DMS53 (cell line): ENCODE measurements at regions not wholly inside any gene's neighbourhood (a gene's known extent, or its start where the extent isn't known, plus 50 kb on each side); places are given as distances from the start of the nearest gene placed in this dataset.
"Not testable (repeated sequence)": the region's sequence is repeated elsewhere in the genome, so short reads cannot be mapped to it uniquely, and the experiment has no call there.

Experiments used
- DNase-seq: peaks from one replicate; lab custom pipeline; 2025; lab: John Stamatoyannopoulos, UW

DNA sequence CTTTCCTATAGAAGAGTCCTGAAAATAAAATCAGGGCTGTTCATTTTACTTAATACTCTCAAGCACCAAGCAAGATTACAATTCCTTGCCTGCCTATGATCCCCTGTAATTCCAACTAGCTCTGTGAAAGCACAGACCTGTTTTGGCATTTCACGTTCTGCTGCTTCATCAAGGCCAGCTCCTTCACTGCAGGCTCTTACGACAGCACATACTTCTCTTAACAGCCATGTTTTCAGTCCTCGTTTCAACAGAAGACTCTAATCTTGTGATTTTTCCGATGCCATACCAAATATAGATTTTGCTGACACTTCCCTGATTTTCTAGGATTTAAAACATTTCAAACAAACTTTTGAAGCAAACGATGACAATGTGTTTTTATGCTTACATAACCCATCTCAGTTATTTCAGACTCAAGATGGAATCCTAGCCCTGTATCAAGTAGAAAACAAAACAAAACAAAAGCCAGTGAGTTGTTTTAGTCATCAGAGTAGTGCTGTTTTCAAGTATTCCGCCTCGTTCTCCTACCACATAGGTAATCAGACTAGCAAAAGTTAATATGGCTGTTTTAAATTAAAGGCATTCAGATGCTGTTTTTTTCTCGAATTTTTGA is 616.5 kb upstream of the CITED2 start:
- DNase-seq, result no peak

- no peak for DNase-seq
These were observed 615.7 kb upstream of the CITED2 start for GRCh38 chr6:139990026-139990686.

DNA sequence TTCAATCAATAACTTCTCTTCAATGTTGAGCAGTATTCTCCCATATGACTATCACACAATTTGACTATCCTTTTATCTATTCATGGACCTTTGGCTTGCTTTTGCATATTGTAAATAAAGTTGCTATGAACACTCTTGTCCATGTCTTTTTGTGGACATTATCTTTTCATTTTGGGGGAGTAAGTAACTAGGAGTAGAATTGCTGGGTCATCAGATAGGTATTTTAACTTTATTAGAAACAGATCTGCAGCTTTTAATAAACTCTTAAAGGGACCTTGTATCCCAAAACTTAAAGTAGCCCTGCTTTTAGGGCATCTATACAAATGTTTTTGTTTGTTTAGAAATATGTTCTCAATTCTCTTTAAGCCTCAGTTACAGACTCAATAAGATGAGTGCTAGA is 614.2 kb upstream of the CITED2 start:
- DNase-seq, result no peak

- no peak for DNase-seq
These were observed 612.6 kb upstream of the CITED2 start for GRCh38 chr6:139987091-139987490.

DNA sequence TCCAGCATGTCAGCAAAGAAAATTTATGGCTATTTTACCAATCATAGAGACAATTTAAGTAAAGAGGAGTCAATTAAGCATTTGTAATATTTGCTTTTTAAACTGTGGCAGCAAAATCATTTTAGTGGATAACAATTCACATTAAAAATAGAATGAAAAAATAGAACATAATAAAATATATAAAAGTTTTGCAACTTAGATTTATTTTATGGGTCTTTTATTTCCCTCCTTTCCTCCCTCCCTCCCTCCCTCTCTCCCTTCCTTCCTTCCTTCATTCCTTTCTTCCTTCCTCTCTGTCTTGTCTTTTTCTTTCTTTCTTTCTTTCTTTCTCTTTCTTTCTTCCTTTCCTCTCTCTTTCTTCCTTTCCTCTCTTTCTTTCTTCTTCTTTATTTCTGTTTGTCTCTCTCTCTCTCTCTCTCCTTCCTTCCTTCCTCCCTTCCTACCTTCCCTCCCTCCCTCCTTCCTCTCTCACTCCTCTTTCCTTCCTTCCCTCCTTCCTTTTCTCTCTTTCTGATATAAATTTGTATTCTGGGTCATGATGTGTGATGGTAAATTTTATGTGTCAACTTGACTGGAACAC is 610.9 kb upstream of the CITED2 start:
- no peak for DNase-seq

DNA sequence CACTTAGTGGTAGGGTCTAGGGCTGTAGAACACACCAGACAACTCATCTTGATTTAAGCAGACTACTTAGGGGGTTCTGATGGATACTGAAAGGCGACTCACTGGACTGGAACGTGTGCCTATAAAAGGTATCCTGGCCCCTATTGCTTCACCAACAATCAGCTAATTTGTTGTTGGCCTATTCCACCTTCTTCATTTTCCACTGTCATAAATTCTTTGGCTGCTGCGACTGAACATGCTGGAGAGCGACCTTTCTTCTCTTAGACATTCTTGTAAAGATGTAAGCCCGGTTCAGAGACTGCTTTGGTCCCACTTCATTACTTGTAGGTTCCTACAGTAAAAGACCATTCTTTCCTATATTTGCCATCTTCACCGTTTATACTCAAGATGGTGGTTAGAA is 609.9 kb upstream of the CITED2 start:
- DNase-seq, result no peak

DNA sequence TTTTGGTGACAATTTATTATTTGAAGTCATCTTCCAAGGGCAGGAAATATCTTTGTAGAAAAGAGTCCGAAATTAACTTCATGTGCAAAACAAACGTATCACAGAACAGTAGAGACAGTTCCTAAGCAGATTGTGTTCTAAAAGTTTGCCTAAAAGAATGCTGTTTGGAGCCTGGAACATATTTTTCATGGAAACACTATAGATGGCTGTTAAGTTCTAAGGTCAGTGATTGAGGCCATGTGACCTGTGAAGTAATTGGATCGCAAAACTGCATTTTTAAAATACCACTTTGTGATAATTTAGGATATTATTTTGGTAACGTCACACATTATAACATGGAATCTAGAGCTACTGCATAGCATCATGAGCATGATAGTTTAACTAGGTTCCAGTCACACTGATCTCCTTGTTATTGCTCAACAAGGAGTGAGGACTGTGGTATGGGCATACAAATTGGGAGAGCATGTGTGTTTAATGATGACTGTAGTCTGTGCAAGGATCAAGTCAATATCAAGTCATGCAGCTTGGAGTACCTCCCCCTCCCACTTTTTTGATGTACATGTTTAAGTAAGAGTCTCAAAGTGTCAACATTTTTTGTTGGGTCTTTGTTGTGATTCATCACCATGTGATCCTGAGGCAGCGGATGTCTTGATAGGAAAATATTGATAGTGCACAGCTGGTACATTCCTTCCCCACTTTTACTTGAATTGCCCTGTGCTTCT is 609.3 kb upstream of the CITED2 start:
- peak; percentile 5 for DNase-seq

DNA sequence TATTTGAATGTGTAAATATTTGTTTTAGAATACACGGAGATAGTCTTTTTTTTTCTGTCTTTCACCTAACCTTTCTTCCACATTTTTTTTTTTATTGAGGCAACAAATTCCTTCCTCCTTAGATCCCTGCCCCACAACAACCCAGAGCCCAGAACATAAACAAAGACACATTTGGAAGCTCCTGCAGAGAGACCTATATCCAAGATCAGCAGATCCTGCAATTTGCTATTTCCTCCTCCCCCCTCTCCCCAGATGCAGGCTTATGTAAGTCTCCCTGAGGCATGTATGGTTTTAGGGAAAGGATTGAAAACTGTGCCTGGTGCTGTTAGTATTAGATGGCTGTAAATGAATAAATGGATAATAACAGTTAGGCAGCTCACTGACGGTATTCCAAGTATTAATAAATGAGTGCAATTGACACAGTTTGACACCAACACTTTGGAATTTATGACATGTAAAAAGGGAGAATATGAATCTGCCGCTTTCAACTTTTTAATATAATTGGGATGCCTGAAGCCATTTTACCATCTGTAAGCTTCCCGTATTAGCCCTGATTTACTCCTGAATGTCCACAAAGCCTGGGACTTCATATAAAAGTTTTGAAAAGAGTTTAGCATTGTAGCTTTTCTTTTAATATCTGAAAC is 608.3 kb upstream of the CITED2 start:
- DNase-seq, result peak; percentile 30

DNA sequence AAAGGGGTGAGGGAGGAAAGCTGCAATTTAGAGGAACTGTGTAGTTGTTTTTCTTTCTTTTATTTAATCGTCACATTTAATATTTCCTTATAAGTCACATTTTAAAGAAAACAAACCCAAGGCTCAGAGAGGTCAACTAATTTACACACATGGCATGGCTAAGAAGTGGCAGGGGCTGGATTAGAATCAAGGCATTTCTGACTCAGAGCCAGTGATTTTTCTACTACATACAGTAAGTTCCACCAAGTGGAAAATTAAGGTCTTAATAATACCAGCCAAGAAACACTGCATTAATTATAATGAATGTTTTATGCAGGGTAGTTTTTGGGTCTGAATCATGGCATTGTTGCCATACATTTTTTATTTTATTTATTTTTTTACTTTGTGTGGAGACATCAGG is 607.7 kb upstream of the CITED2 start:
- no peak for DNase-seq

DNA sequence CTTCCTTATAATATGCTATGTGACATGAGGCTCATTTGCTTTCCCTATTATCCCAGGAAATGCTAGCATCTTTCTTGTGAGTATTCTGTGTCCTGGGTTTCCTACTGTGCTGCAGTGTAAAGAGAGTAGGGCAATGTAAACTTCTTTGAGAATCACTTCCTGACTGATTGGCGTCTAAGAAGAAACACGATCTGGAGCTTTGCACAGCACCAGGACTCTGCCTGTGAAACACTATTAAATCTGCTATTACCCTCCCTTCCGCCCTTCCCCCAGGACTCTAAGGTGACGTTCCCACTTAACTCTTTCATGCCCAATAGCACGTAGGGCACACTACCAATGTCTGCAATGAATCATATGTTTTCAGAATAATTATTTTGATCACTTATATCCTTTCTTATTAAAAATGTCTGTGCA is 607.3 kb upstream of the CITED2 start:
- peak; percentile 69 for DNase-seq

- no peak for DNase-seq
These were observed 606.7 kb upstream of the CITED2 start for GRCh38 chr6:139981066-139981624.

DNA sequence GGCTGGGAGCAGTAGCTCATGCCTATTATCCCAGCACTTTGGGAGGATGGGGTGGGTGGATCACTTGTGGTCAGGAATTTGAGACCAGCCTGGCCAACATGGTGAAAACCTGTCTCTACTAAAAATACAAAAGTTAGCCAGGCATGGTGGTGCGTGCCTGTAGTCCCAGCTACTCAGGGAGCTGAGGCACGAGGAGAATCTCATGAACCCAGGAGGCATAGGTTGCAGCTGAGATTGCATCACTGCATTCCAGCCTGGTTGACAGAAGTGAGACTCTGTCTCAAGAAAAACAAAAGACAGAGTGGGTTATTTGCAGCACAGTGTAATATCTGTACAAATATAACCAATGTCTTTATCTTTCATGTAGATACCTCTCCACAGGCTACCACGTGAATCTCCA is 606.2 kb upstream of the CITED2 start:
- DNase-seq, result not testable (repeated sequence)

- DNase-seq, result peak; percentile 2
These were observed 604.7 kb upstream of the CITED2 start for GRCh38 chr6:139979021-139979725.

- DNase-seq, result peak; percentile 83
These were observed 603.5 kb upstream of the CITED2 start for GRCh38 chr6:139977887-139978332.

DNA sequence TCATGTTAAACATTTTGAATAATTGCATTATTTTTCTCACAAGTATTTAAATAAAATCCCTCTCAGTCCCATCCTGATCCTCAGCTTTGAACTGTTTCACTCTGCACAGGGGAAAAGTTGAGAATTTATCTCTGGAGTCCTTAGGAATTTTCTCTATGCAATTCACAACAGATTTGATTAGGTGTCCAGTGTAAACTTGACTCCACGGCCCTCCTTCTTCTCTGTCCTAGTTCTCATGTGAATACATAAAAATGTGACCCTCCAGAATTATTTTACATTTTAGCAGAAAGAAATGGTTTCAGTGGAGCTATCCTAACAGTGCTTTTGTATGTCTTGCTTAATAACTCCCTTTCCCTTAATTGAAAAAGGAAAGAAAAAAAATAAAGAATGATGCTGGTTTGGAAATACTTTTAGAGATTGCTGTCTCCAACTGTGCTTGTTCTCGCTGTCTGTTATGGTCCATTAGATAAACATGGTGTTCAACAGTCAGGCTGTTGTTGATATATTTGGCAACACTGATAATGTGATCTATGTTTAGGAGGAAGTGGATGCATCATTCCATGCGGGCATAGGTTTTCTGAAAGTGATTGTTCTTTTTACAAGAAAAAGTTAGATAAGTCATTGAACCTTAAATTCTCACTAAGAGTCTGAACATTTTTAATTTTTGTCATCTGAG is 599.4 kb upstream of the CITED2 start:
- peak; percentile 14 for DNase-seq

- DNase-seq, result no peak
These were observed 597.7 kb upstream of the CITED2 start for GRCh38 chr6:139972116-139972515.

DNA sequence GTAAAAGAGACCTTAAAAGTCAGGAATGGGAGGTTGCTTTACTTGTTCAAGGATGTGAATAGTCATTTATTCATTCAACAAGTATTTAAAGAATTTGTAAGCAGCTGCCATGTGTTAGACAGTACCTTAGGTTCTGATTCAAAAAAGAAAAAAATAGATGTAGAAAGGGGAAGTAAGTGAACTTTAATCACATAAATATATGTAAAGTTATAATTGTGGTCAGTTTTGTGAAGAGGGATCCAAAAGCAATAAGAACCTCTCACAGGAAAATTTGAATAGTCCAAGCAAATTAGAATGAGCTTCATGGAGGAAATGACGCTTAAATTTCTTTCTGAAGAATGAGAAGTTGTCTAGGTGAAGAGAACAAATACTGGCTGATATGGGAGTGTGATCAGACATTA is 596.1 kb upstream of the CITED2 start:
- no peak for DNase-seq

GRCh38 chr6:139967497-139967896 is 593.0 kb upstream of the CITED2 start:
- DNase-seq, result no peak

DNA sequence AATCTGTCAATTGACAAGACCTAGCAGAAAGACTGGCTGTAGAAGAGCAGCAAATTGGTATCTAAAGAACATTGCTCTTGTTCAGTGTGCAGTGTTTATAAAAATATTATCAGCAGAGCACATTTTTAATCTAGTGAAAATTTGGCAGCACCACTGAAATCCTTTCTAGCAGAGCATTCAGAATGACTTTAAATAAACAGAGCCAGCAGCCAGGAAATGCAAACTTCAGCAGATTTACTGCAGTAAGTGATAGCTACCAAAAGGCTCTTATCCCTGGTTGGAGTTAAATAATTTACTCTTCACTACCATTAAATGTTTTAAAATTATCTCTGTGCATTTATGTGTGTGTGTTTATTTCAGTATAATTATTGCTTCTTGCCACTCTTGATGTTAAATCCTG is 590.9 kb upstream of the CITED2 start:
- DNase-seq, result no peak

DNA sequence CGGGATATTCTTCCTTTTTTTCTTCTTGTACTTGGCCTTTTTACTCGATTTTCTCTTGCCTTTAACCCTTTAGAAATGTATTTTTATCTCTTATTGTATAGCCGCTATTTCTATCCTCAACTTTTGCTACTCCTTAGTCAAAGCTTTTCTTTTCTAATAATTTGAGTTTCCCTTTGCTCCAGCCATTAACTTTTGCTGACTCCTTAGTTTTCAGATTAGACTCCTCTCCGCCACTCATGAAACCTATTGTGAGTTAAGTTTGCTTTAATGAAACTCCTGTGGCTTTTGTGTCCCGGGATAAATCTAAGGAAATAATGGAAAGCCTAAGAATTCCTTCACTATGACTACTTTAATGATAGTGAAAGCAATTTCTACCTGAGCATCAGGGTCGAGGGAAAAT is 590.3 kb upstream of the CITED2 start:
- DNase-seq, result no peak
